Hepatocyte (in vitro differentiated cells): ENCODE measurements at regions not wholly inside any gene's neighbourhood (a gene's known extent, or its start where the extent isn't known, plus 50 kb on each side); places are given as distances from the start of the nearest gene placed in this dataset.

Source experiments
- EZH2phosphoT487 ChIP-seq: fragments of 200-600 bp; sonication (generic); IDR thresholded peaks from one replicate; pipeline ENCODE4 v1.6.1; 2018; ENCODE audit warnings: antibody characterized with exemption, mild to moderate bottlenecking, low read depth, moderate library complexity; ENCODE audit not compliant: unreplicated experiment, severe bottlenecking
- TF ChIP-seq, protein P1 (sequence below): fragments of 200-600 bp; sonication (generic); IDR thresholded peaks from 2 replicates; pipeline ENCODE4 v1.5.1; 2016; ENCODE audit warnings: antibody characterized with exemption, mild to moderate bottlenecking; ENCODE audit not compliant: poor library complexity

DNA sequence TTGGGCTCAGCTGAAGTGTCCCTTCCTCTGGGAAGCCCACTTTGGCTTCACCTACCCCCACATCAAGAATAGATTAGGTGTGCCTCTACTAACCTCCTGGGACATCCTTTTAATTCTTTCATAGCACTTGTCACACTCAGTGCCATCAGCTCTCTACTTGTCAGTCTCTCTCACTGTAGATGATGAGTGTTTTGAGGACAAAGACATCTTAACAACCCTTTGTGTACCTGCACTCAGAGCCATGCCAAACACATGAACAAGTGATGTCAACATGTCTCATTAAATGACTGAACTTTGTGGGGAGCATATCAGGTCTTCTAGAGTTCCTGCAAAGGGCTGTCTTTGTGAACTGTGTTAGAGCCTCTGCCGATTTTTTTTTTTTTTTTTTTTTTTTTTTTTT is 87.0 kb upstream of the AMOTL1 start:
- TF ChIP-seq, protein P1, sequence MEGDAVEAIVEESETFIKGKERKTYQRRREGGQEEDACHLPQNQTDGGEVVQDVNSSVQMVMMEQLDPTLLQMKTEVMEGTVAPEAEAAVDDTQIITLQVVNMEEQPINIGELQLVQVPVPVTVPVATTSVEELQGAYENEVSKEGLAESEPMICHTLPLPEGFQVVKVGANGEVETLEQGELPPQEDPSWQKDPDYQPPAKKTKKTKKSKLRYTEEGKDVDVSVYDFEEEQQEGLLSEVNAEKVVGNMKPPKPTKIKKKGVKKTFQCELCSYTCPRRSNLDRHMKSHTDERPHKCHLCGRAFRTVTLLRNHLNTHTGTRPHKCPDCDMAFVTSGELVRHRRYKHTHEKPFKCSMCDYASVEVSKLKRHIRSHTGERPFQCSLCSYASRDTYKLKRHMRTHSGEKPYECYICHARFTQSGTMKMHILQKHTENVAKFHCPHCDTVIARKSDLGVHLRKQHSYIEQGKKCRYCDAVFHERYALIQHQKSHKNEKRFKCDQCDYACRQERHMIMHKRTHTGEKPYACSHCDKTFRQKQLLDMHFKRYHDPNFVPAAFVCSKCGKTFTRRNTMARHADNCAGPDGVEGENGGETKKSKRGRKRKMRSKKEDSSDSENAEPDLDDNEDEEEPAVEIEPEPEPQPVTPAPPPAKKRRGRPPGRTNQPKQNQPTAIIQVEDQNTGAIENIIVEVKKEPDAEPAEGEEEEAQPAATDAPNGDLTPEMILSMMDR, result no peak
- no peak for TF ChIP-seq EZH2phosphoT487
